AG04449 (cell line): ENCODE measurements at regions not wholly inside any gene's neighbourhood (a gene's known extent, or its start where the extent isn't known, plus 50 kb on each side); places are given as distances from the start of the nearest gene placed in this dataset.

Source experiments
- CTCF ChIA-PET: fragments of 350-600 bp; formaldehyde crosslinking; extraction: SDS; loops from one replicate; lab custom pipeline; 2021; ENCODE audit warnings: antibody characterized with exemption; lab: Yijun Ruan, JAX
- POLR2A ChIA-PET: fragments of 400-600, 350-600 bp; formaldehyde crosslinking; extraction: SDS; loops from one replicate; lab custom pipeline; 2020; ENCODE audit warnings: antibody characterized with exemption, inconsistent platforms; lab: Yijun Ruan, JAX
- DNase-seq: peaks from one replicate; pipeline ENCODE4 v3.0.0-alpha.2; 2010; ENCODE audit warnings: low read depth, low spot score
- H3K4me3 ChIP-seq: 2 replicates; pipeline ENCODE4 v1.5.1; 2011; ENCODE audit warnings: low read depth, mild to moderate bottlenecking, control low read depth, low read length
- TF ChIP-seq, protein P1 (sequence below): IDR thresholded peaks from one replicate; pipeline ENCODE4 v1.5.1; 2011; ENCODE audit warnings: mild to moderate bottlenecking, moderate library complexity, low read length, control low read depth, inconsistent platforms; ENCODE audit not compliant: insufficient read depth; ENCODE audit errors: missing control alignments

DNA sequence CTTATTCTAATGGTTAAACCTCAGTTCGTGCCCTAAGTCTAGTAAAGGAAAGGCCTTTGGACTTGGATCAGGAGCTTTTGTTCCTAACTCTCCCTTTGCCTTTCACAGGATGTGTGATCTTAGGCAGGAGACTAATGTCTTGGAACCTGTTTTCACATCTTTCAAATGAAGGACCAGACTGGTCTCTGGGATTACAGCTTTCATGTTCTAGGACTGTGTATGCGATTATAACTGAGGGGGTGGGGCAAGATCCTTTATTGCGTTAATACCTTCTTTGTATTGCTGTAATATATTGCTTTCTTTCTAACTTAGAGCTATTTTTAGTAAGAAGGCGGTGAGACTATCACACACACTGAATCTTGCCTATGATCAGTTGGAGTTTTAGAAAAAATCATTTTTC, 368.1 kb downstream of the RPRM start:
- TF ChIP-seq, protein P1, sequence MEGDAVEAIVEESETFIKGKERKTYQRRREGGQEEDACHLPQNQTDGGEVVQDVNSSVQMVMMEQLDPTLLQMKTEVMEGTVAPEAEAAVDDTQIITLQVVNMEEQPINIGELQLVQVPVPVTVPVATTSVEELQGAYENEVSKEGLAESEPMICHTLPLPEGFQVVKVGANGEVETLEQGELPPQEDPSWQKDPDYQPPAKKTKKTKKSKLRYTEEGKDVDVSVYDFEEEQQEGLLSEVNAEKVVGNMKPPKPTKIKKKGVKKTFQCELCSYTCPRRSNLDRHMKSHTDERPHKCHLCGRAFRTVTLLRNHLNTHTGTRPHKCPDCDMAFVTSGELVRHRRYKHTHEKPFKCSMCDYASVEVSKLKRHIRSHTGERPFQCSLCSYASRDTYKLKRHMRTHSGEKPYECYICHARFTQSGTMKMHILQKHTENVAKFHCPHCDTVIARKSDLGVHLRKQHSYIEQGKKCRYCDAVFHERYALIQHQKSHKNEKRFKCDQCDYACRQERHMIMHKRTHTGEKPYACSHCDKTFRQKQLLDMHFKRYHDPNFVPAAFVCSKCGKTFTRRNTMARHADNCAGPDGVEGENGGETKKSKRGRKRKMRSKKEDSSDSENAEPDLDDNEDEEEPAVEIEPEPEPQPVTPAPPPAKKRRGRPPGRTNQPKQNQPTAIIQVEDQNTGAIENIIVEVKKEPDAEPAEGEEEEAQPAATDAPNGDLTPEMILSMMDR, result no peak
- no peak for DNase-seq
- no peak overlapping the region for H3K4me3 ChIP-seq
- ChIA-PET CTCF (no interaction called here), POLR2A (no interaction called here)

DNA sequence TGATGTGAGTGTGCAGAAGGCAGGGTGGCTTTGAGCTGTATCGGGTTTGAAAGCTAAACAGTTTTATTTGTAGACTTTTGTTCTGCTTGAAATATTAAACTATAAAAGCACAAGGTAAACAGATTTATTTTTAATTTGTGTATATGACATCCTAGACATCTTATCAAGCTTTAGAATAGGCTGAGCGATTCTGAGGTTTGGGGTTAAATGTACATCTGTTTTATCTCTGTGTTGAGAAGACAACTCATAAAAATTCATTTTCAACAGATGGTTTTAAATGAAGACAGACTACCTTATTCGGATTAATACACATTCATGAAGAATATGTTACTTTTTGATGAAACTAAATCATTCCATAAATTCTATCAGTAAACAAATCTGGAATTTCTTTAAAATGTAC, 368.8 kb downstream of the RPRM start:
- H3K4me3 ChIP-seq, result no peak overlapping the region
- no peak for DNase-seq
- TF ChIP-seq, protein P1, result no peak
- CTCF ChIA-PET, result no interaction called here
- POLR2A ChIA-PET, result no interaction called here

DNA sequence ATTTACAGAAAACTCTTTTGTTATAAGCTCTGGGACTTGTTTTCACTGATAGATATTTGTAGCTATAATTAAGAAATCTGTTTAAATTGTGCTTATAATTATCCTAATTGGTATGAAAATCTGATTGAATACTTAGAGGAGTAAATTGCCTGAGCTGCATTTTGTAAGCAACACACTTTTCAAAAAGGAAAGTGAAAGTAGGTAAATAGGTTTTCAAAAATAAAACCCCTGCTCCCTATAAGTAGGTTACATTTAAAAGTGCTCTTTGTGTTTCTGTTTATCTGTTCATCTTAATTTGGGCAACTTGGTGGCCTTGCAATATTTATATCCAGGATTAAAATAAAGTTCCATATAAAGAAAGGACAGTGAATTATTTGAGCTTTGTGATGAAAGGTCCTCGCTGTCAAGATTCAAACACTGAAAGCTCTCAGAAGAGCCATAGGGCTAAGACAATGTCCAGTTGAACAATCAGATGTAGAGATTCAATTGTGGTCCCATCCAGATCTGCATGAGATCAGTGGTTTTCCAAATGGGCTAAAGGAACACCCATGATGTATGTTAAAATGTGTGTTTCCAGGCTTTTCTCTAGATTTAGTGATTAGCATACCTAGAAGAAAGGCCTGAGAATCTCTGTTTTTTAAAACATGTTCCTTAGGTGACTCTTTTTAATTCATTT, 371.6 kb downstream of the RPRM start:
- DNase-seq, result no peak
- CTCF ChIA-PET, result no interaction called here
- H3K4me3 ChIP-seq, result no peak overlapping the region
- TF ChIP-seq, protein P1, result no peak
- POLR2A ChIA-PET, result no interaction called here

DNA sequence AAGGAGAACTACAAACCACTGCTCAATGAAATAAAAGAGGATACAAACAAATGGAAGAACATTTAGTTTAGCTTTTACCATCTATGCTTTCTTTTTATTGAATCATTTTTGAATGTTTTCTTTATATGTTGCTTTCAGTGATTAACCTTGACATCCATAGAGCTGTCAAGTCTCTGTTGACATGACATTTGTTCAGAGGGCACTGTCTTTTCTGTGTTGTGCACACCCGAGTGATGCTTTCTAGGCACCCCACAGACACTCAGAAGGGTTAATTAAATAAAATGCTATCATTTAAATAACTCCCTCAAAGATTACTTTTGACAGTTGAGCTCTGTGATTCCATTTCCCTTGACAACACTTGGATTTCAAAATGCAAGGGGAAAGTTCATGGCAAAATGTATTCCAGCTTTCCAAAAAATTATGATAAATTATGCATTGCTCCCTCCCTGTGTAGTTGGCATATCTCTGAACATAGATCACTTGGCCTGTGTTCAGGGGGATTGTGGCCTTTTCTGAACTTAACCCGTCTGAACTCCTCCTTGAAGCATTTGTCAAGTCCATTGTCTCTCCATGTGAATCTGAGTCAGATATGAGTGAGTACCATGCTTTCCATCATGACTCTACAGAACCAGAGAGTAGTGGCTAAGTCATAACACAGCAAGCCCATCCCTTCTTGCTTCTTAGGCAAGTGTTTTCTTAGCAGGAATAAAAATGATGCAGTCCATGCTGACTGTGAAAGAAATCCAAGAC, 372.6 kb downstream of the RPRM start:
- POLR2A ChIA-PET, result no interaction called here
- TF ChIP-seq, protein P1, result no peak
- DNase-seq, result no peak
- CTCF ChIA-PET, result no interaction called here
- H3K4me3 ChIP-seq, result no peak overlapping the region

DNA sequence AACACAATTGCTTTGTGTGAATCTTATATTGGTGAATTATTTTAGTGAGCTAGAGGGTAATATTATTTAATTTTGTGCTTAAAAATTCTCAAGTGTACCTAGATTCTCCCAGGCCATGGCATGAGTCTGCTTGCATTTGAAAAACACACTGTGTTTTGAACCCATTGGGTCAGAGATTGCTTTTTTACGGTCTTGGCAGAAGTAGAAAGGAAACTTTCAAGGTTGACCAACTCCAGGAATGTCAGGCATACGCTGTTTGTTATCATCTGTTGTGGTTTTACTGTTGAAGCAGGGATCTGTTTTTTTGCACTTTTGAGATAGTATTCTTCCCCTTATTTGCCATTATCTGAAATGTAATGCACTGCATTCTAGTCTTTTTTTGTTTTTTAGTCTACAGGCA, 377.4 kb downstream of the RPRM start:
- CTCF ChIA-PET, result no interaction called here
- POLR2A ChIA-PET, result no interaction called here
- TF ChIP-seq, protein P1, result no peak
- H3K4me3 ChIP-seq, result no peak overlapping the region
- no peak for DNase-seq

DNA sequence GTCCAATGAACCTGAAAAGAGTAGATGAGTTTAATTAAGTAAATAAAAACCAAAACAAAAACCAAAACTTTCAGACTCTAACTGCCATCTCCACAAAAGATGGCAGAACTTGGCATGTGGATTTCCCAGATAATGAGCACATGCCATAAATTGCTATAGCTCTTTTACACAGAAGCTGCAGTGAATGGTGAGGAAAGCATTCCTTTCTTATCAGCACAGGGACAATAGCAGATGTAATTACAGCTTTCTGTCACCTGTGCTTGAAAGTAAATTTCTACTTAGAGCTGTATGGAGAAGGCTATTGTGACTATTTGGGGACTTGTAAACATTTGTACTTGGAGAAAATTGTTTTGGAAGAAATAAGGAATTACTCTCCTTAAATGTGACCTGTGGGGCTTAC, 378.4 kb downstream of the RPRM start:
- POLR2A ChIA-PET, result no interaction called here
- CTCF ChIA-PET, result no interaction called here

More for the DNA sequence above, 378.4 kb downstream of the RPRM start:
- DNase-seq, result no peak
- TF ChIP-seq, protein P1, result no peak
- no peak overlapping the region for H3K4me3 ChIP-seq
